Activated effector memory CD4-positive, alpha-beta T cell treated with Interleukin-2 at 50 U/mL for 16 hours (primary cell): ENCODE measurements at regions not wholly inside any gene's neighbourhood (a gene's known extent, or its start where the extent isn't known, plus 50 kb on each side); places are given as distances from the start of the nearest gene placed in this dataset.

Experiments
- DNase-seq: peaks from one replicate; pipeline ENCODE4 v3.0.0-alpha.2; 2020

DNA sequence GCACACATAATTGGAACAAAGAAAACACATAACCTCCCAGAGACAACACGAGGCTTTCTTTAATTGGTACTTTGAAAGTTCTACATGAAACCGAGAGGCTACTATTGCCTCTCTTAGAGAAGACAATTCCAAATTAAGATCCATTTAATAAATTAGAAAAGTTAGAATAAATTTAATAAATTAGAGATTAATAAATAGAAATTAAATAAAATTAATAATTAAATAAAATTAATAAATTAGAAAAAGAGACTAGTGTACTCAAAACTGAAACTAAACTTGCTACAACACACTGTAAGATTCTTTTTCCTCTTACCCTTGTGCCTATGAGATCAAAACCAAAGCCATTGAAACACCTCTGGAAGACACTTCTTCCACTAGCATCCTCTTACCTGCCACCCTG is 199.0 kb downstream of the URB2 start:
- no peak for DNase-seq

DNA sequence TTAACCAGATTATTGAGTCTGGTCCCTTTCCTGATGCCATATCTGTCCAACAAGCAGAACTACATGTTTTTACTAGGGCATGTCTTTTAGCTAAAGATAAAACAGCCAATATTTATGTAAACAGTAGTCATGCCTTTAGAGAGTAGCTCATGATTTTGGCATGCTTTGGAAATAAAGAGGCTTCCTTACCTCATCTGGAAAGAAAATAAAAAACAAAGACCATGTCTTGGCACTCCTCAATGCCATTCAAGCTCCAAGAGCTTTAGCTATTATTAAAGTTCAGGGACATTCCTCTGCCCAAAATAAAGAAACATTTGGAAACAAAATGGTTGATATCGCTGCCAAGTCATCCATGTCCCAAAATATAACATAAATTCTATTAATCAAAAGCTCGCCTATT is 202.4 kb downstream of the URB2 start:
- no peak for DNase-seq

DNA sequence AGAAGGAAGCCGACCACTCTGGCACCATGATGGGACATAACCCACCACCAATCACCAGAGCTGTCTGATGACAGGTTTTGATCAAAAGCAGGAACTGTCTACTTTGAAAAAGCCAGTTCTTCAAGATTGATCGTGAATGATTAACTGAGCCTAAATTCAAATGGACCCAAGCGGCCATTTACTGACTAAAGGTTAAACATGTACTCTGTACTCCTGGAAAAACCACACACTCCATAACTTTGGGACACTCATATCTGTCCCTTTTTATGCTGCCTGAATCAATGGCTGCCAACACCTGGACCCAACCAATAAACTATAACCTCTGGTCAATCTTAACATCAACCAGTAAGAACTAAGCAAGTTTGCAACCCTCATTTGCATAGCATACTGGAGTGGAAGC is 206.6 kb downstream of the URB2 start:
- DNase-seq, result no peak

DNA sequence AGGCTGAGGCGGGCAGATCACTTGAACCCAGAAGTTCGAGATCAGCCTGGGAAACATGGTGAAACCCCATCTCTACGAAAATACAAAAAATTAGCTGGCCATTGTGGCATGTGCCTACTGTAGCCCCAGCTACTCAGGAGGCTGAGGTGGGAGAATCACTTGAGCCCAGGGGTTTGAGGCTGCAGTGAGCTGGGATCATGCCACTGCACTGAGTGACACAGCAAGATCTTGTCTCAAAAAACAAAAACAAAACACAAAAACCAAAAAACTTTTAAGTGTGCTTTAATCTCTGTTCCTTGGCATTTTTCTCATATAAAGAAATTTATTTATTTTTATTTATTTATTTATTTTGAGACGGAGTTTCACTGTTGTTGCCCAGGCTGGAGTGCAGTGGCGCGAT is 208.2 kb downstream of the URB2 start:
- no peak for DNase-seq

DNA sequence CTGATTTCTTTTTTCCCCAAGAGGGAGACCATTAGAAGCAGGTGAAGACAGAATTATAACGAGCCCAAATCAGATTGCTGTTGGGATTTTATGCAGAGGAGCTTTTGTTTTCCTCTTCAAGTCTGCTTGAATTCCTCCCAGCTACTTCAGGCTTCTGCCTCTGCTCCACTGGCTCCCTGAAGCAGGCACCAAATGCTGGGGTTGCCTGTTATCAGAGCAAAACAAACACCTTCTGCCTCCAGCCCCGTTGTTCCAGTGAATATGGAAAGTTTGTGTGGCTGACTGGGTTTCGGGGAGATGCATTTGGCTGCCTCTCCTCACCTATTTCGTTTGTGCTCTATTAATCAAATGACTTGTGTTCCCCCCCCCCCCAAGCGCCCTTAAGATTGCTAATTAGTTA is 209.2 kb downstream of the URB2 start:
- DNase-seq, result no peak

DNA sequence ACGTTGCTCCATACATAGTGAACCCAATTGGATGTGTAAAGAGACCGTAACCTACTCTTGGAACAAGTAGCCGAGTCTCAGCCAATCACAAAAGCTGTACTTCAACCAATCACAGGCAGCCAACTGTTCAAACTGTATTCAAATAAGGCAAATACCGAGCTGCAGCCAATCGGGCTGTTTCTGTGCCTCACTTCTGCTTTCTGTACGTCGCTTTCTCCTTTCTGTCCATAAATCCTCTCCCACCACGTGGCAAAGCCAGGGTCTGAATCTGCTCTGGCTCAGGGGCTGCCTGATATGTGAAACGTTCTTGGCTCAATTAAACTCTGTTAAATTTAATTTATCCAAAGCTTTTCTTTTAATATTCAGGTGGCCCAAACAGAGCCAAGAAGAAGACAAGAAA is 210.3 kb downstream of the URB2 start:
- DNase-seq, result no peak

DNA sequence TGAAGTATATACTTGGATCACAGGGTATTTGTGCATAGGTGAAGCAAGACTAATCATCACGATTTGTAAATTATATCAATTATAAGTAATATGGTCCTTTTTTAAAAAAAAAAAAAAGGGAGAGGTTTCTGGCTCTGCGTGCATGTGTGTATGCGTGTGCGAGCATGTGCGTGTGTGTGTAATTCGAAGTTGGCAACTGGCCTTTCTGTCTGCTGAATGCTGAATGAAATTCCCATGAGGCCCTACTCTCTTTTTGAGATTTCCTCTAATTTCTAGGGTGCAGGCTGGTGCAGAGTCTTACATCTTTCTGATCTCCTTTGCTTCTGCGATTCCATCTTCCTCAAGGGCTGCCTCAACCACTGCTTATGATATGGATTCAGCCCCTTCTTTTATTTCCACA is 212.2 kb downstream of the URB2 start:
- no peak for DNase-seq

DNA sequence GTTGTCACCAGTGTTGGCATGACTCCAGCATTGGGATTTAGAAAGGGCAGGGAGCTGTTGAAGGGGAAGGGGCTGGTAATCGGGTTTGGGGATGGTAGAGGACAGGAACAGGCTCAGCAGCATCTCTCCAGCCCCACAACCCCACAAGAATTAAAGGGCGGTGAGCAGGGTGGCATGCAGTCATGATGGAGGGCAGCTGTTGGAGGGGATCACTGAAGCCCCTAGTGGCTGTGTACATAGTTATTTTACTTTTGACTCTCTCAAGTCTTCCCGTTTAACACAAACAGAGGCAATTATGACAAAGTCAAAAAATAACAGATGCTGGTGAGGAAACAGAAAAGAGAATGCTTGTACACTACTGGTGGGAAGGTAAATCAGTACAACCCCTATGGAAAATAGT is 213.8 kb downstream of the URB2 start:
- no peak for DNase-seq

DNA sequence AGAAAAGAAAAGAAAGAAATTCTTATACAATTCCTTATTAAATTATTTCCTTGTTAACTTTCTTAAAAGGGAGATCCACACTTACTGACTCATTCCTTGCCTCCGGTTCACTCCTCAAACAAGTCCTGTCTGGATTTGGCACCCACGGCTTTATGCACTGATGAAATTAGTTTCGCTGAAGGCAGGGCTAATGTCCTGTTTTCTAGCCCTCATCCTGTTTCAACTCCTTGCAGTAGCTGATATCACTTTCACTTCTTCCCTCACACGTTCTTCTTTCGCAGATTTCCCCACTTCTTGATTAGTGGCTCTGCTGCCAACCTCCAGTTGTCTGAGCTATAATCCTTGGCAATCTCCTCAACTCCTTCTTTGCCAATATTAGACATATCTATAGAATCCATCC is 215.2 kb downstream of the URB2 start:
- DNase-seq, result no peak

DNA sequence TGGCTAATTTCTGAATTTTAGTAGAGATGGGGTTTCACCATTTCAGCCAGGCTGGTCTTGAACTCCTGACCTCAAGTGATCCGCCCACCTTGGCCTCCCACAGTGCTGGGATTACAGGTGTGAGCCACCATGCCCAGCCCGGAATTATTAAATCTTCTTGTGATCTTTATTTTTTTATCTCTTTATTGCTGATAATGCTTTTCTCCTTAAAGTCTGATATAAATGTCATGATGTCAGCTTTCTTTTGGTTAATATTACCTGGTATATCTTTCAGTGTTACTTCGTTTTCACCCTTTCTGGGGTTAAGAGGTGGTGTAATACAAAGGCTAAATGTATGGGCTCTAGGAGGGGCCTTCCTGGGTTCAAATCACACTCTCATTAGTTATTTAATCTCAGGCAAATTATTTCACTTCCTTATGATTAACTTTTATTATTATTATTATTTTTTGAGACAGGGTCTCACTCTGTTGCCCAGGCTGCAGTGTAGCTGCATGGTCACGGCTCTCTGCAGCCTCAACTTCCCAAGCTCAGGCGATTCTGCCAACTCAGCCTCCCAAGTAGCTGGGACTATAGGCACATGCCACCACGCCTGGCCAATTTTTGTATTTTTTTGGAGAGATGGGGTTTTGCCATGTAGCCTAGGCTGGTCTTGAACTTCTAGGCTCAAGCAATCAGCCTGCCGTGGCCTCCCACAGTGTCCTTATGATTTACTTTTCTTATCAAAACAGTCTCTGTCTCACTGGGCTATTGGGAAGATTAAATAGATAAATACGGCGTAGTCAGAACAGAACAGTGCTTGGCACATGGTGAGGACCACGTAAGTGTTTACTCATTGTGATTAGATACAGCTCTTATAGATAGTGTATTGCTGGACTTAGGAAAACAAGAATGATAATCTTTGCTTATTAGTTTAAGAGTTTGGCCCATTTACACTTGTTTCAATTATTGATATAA is 216.5 kb downstream of the URB2 start:
- DNase-seq, result no peak

DNA sequence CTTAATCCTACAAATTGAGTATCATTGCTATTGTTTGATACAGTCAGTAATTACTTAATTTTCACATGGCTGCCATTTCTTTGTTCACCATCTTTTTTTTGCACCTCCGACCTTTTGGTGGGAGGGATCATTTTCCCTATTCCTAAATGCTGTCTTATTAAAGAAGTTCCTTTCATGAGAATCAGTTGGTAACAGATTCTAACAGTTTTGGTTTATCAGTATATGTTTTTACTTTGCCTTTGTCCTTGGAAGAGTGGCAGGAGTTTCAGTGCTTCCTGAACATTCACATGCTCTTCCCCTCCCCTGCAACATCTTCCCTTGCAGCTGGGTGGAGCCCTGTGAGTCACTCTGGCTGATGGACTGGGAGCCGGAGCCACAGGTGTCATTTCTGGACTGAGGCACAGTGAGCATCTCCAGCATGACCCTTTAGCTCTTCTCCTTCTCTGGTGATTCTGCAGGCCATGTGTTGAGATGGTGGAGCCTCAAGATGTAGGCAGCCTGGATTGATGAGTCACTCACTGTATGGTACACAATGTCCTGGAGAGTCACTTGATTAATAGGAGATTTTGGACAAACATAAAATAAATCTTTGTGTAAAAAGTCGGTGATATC is 217.7 kb downstream of the URB2 start:
- DNase-seq, result no peak

DNA sequence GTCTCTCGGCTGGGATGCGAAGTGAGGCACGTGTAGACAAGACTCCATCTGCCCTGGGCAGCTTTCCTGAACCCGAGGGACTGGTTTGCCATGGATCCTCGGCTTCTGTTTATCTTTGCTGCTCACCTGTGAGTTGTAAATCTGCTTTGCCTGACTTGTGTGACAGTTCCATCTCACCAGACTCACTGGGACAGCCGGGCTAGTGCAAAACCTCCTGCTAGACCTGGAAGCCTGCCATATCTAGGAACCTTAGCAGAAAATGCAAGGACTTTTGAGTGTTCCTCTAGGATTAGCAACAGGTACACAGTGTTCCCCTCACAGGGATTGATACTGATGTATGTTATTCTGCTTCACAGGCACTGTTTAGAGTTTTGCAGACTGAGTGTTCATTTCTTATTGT is 218.6 kb downstream of the URB2 start:
- no peak for DNase-seq

DNA sequence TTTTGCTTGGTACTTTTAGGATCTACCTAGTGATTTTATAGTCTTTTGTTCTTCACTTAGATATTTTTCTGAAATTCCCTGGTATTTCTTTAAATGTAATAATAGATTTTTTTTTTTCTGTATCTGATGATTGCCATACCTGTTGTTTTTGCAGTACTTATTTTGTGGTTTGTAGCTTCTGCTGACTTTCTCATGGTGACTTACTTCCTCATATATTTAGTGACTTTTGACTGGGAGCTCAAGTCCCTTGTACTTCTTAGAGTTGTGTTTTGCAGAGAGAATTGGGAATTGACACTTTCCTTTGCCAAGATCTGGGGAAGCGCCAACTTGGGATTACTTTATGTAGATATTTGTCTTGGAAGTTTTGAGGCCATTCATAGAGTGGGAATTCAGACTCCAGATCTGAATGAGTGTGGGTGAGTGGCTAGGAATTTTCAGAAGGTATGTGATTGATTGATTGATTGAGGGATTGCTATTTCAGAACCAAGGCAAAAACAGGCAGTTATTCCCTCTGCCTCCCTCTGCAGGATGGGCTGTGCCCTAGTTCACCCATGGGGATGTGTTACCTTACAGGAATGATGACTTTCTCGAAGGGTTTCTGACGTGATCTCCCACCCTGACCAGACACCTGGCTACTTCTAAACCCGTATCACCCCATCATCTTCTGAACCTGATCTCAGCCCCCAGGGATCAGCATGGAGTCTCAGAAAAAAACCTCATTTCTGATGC is 219.5 kb downstream of the URB2 start:
- DNase-seq, result no peak

DNA sequence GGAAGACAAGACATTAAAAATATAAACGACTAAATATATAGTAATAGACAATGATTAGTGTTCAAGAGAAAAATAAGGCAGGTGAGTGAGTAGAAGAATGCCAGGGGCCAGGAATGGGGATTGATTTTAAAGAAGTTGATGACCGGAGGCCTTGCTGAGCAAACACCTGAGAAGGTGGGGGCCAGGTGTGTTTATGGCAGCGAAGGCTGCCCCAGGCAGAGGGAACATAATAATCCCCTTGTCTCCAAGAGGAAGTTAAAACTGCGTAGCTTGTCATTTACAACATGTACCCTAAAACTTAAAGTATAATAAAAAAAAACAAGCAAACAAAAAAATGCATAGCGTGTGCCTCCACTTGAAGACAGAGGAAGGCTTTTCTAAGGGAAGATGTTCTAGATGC is 220.3 kb downstream of the URB2 start:
- no peak for DNase-seq

DNA sequence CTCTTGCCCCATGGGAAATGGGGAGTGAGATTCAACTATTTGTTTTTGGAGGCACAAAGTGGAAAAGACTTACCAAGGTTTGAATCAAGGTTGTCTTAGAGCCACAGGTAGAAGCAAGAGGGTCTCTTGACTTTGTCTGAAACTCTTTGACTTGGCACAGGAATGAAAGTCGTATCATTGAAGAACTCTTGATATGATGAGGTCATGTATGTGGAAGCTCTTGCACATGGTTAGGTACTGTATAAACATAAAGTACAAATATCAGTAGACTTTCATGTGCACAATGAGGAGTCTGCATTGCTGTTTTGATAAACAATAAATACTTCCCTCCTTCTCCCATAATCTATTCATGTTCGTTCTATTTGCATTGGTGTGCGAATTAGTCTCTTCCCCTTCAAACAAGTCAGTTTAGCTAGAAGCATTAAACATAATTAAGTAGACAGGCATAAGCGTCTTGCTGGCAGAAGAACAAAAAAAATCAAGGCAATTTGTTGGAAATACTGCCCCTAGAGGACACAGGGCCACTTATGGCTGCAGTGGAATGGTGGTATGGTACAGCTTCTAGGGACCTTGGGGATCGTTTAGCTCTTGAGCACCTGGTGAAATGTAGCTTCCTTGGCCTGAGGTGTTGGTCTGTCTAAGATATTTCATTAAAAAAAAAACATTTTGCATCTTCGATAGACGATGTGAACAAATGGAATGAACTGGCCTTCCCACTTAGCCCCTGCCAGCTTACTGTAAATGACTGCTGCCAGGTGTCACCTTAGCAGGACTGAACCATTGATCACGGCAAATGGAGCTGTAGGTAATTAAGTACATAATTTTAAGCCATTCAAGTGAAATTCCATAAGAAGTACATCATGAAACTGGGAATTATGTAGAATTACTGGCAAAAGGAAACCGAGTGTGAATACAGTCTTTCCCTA is 218.0 kb upstream of the GALNT2 start:
- DNase-seq, result no peak

DNA sequence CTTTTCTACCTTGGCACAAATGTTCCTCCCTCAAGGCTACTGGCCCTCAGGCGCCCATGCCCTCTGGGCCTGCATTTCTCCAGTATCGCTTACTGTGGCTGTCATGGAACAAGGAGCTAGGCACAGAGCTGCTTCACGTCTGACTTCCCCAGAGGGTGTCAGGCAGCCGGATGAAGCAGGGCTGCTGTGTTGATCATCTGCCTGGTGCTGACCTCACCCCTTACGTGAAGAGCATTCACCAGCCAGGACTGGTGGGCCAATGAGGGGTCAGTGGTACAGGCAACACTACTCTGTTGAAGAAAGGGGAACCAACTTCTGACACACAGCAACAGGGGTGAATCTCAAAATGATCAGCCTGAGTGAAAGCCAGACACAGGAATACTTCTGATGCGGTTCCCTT is 215.5 kb upstream of the GALNT2 start:
- no peak for DNase-seq

DNA sequence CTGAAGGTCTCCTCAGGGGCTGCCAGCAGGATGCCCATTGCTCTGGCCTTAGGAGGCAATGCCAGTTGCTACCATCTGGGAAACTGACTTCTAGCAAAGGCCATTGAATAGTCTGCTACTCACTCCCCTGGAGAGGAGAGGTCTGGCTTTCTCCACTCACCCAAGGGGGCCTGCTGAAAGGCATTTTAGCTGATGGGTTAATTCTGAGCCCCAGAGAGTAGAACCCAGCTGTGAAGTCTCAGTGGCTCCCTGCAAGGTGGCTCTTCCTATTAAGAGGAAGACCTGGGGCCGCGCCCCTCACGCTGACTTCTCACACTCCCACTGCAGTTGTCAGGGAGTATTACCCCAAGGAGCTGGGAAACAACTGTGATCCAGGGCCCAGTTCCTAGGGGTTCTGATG is 213.3 kb upstream of the GALNT2 start:
- no peak for DNase-seq

DNA sequence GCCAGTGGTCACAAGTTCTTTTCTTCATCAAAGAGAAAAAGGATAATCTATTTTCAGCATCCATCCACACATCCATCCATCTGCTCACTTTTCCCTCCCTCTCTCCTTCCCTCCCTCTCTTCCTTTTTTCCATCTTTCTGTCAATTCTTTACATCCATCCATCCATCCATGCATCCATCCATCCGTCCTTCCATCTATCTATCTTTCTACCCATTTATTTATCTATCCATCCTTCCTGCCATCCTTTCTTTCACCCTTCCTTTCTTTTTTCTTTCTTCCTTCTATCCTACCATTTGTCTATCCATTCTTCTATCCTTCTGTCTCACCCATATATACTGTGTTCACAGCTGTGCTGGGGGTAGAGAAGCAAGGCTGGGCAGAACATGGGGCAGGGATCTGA is 212.4 kb upstream of the GALNT2 start:
- DNase-seq, result no peak

DNA sequence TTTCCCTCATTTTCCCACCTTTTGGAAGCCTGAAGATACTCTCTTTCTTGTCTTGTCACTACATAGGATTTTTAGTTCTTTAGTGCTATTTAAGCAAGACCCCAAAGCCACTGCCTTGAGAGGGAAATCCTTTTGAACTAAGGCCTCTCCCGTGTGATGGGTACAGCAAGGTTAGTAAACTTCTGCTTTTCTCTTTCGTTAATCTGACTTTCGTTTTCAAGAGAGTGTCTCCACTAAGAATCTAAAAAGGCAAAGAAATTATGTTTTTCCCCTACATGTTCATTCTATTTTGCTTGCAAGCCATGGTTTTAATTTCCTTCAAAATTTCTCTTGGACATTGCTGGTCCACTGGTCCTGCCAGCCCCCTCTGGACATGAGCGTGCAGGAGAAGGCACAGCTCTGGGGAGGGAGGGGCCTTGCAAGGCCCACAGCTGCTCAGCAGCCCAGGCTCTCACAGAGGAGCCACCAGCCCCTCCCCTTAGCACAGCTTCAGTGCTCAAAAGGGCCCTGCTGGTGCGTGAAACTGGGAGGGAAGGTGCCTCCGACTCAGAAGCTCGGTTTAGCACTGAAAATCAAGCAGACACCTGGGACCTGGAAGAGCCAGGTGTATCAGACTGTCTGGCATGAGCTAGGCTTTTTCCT is 210.9 kb upstream of the GALNT2 start:
- DNase-seq, result no peak

DNA sequence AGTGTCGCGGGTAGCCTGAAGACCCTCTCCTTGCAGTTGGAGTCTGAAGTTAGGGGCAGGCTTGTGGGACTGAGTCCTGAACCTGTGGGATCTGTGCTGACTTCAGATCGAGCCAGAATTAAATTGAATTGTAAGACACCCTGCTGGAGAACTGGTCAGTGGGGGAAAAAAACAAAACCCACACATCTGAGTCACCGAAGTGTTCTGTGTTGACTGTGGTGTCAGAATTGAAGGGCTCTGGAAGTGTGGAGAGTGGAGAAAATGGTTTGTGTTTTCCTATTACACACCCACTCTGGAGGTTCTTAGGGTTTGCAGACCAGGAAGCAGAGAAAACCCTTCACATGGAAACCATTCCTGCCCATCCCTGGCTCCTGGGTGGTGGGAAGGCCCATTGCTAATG is 209.5 kb upstream of the GALNT2 start:
- no peak for DNase-seq

DNA sequence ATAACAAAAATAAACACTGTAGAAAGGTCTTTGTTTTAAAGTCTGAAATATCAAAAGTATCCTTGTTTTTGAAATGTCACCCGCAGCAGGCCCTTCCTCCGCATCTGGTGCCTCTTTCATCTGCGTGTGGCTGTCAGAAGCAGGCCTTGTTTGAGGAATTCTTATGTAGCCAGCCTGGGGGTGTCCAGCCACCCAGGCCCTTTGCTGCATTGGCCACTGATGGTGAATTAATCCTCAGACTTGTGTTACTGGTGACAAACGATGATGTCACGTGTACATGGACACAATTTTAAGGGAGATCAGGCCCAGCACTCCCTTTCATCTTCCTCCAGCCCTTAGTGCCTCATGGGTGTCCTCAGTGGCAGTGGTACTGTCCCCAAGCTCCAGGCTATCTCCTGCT is 208.0 kb upstream of the GALNT2 start:
- no peak for DNase-seq

DNA sequence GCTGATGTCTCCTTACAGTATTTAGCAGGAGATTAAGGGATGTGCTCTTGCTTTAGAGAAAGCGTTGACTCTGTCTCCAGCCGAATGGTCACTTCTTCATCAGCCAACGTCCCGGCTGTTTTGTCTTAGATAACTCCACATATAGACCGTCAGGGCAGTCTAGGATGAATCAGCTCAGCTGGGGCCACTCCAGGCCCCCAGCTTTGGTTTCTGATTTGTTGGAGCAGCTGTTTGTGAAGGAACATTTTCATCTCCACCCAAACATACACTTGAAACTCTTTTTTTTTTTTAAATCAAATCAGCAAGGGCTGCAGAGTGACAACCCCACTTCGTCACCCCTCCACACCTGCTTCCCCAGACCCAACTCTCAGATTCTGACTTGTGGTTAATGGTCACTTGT is 206.1 kb upstream of the GALNT2 start:
- no peak for DNase-seq
